GM18909 (cell line): ENCODE measurements at regions not wholly inside any gene's neighbourhood (a gene's known extent, or its start where the extent isn't known, plus 50 kb on each side); places are given as distances from the start of the nearest gene placed in this dataset.
"Not testable (repeated sequence)": the region's sequence is repeated elsewhere in the genome, so short reads cannot be mapped to it uniquely, and the experiment has no call there.

Source experiments
- ATAC-seq: cut with Tn5 transposase; IDR thresholded peaks from one replicate; pipeline ENCODE4 v1.9.1; 2021; ENCODE audit warnings: mild to moderate bottlenecking; ENCODE audit not compliant: unreplicated experiment, poor library complexity

GRCh38 chr4:160498211-160498610 is 1395.3 kb downstream of the RAPGEF2 start:
- no peak for ATAC-seq

DNA sequence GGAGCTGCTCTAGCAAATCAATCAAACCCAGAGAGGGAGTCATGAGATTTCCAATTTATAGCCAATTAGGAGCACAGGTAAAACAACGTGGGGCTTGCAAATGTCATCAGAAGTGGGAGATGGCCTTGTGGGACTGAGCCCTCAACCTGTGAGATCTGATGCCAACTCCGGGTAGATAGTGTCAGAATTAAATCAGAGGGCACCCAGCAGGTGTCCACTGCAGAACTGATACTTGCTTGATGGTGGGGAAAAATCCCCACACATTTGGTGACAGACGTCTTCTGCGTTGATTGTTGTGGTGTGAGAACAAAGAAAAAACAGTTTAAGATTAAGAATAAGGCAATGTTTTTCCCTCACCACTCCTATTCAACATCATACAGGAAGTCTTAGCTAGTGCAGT is 1402.8 kb downstream of the RAPGEF2 start:
- no peak for ATAC-seq

DNA sequence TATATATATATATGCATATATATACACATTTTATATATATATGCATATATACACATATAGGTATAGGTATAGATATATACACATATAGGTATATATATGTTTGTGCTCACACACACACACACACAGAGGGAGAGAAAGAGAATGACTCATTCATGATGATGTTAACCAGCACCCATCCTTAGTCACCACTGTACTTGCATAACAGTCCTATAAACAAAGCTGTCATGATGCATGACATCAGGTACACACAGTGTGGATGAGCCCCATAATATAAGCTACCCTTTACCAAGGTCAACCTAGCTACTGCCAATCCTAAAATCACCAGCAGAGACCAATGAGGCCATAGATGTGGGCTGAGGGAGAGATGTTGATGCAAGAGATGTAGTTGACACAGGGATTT is 1408.0 kb downstream of the RAPGEF2 start:
- no peak for ATAC-seq

- no peak for ATAC-seq
These were observed 1411.2 kb downstream of the RAPGEF2 start for GRCh38 chr4:160514126-160514525.

DNA sequence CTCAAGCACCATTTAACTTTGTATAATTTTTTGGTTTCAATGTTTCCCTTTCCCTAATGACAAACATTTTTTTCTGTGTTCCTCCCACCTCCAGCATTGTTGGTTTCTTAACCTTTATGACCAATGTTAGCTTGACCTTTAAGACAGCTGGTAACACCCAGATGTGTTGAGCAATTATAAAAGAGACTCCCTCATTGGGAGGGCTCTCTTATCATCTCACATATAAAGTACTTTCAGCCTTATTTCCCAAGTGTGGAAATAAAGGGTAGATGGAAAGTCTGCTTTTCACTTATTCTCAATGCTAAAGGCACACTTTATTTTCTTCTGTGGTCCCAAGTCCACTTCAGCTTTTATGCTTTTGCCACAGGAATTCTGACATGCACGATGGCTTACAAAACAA is 1420.4 kb downstream of the RAPGEF2 start:
- ATAC-seq = no peak

- ATAC-seq = no peak
These were observed 1434.8 kb downstream of the RAPGEF2 start for GRCh38 chr4:160537681-160538080.

- no peak for ATAC-seq
These were observed 1443.3 kb downstream of the RAPGEF2 start for GRCh38 chr4:160546201-160546600.

DNA sequence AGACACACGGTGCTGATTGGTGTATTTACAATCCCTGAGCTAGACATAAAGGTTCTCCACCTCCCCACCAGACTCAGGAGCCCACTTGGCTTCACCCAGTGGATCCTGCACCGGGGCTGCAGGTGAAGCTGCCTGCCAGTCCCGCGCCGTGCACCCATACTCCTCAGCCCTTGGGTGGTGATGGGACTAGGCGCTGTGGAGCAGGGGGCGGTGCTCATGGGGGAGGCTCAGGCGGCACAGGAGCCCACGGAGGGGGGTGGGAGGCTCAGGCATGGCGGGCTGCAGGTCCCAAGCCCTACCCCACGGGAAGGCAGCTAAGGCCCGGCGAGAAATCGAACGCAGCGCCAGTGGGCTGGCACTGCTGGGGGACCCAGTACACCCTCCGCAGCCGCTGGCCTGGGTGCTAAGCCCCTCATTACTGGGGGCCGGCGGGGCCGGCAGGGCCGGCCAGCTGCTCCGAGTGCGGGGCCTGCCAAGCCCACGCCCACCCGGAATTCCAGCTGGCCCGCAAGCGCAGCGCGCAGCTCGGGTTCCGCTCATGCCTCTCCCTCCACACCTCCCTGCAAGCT is 1447.2 kb downstream of the RAPGEF2 start:
- not testable (repeated sequence) for ATAC-seq

GRCh38 chr4:160562661-160563060 is 1459.8 kb downstream of the RAPGEF2 start:
- ATAC-seq = no peak

GRCh38 chr4:160563552-160564282 is 1460.8 kb downstream of the RAPGEF2 start:
- ATAC-seq = no peak

DNA sequence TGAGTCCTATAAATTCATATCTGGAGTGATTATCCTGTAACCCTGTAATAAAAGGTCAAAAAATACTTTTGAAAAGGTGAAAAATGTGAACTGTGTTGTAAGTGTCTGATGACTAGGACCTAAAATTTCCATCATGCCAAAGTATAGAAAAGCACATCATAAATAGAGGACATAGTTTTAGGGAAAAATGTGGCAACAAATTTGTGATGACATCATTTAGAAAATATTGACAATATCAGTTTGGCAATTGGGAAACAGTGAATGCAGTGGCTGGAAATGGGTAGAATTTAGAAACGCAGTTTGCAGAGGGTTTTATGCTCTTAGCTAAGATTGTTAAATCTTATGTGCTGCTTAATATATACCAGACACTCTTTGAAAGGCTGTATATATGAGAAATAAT is 1464.8 kb downstream of the RAPGEF2 start:
- no peak for ATAC-seq

DNA sequence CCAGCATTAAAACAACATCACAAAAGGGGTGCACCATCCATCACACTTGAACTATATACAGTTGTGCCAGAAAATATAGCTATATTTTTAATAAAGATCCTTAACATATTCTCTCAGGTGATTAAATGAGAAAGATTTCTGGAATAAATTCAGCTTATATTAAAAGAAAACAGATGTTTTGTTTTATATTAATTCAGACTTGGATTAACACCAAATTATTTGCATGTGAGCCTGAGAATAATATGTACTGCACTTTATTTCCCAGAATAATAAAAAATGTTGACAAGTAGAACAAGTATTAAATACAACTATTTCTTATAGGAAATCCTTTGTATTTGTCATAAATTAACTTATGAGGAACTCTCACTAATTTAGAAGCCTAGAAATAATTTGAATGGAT is 1467.4 kb downstream of the RAPGEF2 start:
- no peak for ATAC-seq

DNA sequence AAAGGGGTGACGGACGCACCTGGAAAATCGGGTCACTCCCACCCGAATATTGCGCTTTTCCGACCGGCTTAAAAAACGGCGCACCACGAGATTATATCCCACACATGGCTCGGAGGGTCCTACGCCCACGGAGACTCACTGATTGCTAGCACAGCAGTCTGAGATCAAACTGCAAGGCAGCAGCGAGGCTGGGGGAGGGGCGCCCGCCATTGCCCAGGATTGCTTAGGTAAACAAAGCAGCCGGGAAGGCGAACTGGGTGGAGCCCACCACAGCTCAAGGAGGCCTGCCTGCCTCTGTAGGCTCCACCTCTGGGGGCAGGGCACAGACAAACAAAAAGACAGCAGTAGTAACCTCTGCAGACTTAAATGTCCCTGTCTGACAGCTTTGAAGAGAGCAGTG is 1471.4 kb downstream of the RAPGEF2 start:
- not testable (repeated sequence) for ATAC-seq

GRCh38 chr4:160580581-160580980 is 1477.7 kb downstream of the RAPGEF2 start:
- ATAC-seq = no peak

DNA sequence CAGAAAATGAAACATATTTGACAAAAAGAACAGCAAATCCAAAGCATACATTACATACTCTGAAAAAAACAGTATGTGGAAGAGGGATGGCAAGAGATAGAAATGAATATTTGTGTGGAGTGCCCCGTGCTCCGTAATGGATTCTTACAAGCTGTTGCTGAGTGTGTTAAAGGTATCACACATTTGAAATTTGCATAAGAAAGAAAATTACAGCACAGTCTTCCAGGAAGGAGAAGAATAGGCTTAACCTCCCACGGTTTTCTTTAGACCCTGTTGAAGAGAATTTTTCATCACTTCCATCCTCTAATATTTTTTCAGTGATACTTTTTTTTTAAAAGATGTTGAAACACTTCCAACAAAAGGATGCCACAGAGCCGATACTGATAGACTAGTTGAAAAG is 1489.4 kb downstream of the RAPGEF2 start:
- ATAC-seq = no peak

DNA sequence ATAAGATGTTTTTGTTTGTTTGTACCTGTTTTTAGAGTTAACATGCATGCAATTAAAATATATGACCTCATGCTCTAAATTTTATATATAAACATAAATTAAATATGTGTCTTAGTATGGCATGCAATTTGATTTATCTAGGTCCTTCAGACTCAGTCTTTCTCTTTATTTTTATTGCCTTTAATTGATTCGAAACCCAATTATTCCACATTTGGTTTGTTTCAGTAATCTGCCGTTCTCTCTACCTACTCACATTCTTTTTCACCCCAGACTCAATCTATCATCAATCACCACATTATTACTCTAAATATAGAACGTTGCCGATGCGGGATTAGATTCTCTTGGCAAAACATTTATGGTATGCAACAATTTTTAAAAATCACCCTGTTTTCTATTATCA is 1492.8 kb downstream of the RAPGEF2 start:
- no peak for ATAC-seq

DNA sequence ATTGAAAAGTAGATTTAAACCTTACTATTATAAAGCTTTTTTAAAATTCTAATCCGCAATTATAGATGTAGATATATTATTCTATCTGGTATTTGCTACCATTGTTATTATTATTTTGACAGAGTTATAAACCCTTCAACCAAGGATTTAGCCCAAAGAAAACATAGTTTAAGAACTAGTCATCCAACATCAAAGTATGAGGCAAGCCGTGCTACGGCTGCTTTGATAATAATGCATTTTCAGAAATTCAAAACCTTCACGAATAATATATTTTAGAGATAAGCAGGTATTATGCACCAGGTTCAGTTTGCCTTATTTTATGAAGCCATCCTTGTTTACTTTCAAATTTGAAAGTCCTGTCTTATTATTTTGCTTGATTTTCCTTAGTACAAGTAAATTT is 1501.7 kb downstream of the RAPGEF2 start:
- no peak for ATAC-seq

DNA sequence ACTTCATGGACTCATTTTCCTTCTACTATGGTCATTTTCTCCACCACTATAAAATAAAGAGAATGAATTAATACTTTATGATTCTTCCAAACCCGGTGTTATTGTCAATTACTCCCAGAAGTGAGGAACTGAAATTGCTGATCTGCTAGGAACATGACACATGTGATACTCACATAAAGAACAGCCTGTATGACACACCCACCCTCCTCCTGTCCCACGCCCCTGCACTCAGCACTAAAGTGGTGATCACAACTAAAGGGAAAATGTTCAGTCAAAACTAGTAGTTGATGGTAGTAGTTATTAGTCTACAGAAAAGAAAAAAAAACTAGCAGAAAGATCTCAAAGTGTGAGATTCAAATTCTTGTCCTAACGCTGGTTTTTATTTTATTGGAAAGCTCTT is 1508.3 kb downstream of the RAPGEF2 start:
- ATAC-seq = no peak

DNA sequence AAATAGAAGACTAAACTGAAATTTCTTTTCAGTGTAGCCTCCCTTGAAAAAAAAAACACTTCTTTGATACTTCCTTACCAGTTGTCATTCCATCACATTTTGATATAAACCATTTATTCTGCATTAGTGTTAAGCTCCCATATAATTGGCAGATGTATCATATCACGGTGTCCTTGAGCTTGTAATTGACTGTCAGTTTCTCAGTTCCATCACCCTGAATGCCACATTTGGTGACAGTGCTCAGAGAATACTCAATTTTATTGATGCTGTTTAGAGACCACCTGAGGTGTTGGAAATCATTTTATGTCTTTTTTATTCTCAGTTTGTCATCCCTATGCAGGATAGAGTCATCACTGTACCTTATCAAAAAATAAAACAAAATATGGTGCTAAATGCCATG is 1528.2 kb downstream of the RAPGEF2 start:
- ATAC-seq = no peak

DNA sequence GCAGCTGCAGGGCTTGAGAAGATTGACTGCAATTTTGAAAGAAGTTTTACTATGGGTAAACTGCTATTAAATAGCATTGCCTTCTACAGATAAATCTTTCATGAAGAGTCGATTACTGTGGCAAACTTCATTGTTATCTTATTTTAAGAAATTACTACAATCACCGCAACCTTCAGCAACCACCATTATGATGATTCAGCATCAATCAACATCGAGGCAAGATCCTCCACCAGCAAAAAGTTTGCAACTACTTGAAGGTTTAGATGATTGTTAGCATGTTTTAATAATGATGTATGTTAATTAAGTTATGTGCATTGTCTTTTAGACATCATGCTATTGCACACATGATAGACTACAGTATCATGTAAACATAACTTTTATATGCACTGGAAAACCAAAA is 1511.0 kb downstream of the FSTL5 start:
- no peak for ATAC-seq

- no peak for ATAC-seq
These were observed 1488.2 kb downstream of the FSTL5 start for GRCh38 chr4:160675550-160675949.

DNA sequence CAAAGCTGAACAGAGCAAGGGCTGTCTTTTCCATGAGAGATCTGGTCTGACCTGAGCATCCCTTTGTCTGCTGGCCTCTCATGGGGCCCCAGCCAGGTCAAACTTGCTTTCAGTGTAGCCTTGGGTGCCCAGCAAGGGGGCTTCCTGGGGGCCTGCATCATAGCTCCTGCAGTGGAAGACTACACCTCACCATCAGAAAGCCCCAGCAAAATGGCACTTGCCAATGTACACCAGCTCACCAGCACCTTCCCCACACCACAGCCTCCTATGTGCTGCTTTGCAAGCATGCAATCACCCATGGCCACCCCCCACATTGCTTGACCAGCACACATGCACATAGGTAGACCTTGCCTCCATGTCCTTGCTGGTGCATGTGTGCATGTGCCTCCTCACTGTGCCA is 1478.1 kb downstream of the FSTL5 start:
- ATAC-seq = no peak
